D721Med (cell line): ENCODE measurements at regions not wholly inside any gene's neighbourhood (a gene's known extent, or its start where the extent isn't known, plus 50 kb on each side); places are given as distances from the start of the nearest gene placed in this dataset.
"Not testable (repeated sequence)": the region's sequence is repeated elsewhere in the genome, so short reads cannot be mapped to it uniquely, and the experiment has no call there.

Source experiments
- DNase-seq: peaks from one replicate; pipeline ENCODE4 v3.0.0; 2011; ENCODE audit warnings: low spot score; ENCODE audit not compliant: insufficient read length
- FAIRE-seq: peaks from 2 replicates; lab custom pipeline; 2011; peaks lifted over from hg19 to GRCh38; lab: Jason Lieb, UNC
- CTCF ChIP-seq: IDR thresholded peaks from 2 replicates; pipeline ENCODE4 v1.5.1; 2012; ENCODE audit warnings: mild to moderate bottlenecking, control low read depth; ENCODE audit not compliant: insufficient read depth; ENCODE audit errors: missing control alignments

GRCh38 chr20:6333110-6333509 lies 210.3 kb upstream of the FERMT1 start:
- DNase-seq (no peak), FAIRE-seq (no peak)
- TF ChIP-seq CTCF: no peak

- FAIRE-seq, DNase-seq: not testable (repeated sequence)
Observed at GRCh38 chr20:6321235-6321634, 198.4 kb upstream of the FERMT1 start.

DNA sequence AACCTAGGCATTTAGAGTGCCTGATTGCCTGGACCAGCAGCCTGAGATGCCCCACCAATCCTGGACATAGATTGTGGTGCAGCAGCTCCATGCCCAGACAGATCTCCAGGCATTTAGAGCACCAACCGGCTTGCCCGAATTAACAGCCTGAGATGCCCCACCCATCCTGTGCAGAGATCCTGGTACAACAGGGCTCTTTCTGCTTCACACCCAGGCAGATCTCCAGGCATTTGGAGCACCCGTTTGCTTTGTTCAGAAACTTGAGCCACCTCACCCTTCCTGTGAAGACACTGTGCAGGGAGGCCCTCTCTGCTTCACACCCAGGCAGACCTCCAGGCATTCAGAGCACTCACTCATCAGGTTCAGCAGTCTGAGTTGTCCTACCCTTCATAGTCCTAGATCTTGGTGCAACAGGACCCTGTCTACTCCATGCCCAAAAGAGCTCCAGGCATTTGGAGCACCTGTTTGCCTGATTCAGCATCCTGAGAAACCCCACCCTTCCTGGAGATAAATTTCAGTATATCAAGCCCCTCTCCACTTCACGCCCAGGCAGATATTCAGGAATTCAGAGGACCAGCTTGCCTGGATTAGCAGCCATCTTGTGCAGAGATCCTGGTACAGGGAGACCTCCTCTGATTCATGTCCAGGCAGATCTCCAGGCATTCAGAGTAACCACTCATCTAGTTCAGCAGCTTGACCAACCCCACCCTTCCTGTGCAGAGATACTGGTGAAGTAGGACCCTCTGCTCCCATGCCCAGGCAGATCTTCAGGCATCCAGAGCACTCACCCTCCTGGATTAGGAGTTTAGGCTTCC lies 189.2 kb upstream of the FERMT1 start:
- FAIRE-seq (no peak), DNase-seq (no peak)
- no peak for TF ChIP-seq CTCF

GRCh38 chr20:6311097-6311496 lies 188.3 kb upstream of the FERMT1 start:
- FAIRE-seq (no peak), DNase-seq (no peak)
- TF ChIP-seq CTCF: no peak

DNA sequence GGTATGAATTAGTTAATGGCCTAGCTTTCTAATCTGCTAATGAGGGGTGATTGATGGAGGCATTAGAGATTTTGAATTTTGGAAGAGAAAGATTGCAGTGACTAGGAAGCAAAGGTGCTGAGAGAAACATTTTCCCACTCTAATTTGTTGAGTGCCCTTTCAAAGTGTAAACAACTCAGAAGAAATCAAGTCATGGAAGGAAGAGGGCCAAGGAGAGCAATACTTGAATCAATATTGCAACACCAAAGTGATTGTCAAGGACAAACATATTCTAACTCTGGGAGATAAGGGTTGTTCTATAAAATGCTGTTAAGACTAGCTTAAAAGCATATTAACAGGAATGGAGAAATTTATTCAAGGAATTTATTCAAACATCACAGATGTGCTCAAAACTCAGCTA lies 182.7 kb upstream of the FERMT1 start:
- FAIRE-seq (no peak), DNase-seq (no peak)
- no peak for TF ChIP-seq CTCF

DNA sequence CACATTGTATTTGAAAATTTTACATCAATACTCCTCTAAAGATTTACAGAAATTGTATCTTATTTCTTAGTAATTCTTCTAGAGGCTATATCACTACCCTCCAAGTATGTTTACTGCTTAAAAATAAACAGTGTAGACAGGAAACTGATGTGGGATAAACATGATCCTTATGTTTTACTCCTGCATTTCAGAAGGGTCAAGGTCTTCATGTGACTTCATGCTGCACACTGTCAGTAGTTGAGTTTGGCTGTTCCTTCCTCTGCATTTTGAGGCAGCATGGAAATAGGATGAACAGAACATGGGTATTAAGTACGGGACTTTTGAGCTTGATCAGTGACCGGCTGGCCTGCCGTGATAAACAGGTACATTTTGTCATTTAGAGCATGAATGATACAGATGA lies 179.2 kb upstream of the FERMT1 start:
- no peak for TF ChIP-seq CTCF
- DNase-seq (no peak), FAIRE-seq (no peak)

GRCh38 chr20:6299456-6299855 lies 176.6 kb upstream of the FERMT1 start:
- FAIRE-seq (no peak), DNase-seq (no peak)
- no peak for TF ChIP-seq CTCF

GRCh38 chr20:6298049-6298448 lies 175.2 kb upstream of the FERMT1 start:
- TF ChIP-seq CTCF: no peak
- no peak for DNase-seq
- no peak for FAIRE-seq
